ENCODE measurements at regions not wholly inside any gene's neighbourhood (a gene's known extent, or its start where the extent isn't known, plus 50 kb on each side); places are given as distances from the start of the nearest gene placed in this dataset.

DNA sequence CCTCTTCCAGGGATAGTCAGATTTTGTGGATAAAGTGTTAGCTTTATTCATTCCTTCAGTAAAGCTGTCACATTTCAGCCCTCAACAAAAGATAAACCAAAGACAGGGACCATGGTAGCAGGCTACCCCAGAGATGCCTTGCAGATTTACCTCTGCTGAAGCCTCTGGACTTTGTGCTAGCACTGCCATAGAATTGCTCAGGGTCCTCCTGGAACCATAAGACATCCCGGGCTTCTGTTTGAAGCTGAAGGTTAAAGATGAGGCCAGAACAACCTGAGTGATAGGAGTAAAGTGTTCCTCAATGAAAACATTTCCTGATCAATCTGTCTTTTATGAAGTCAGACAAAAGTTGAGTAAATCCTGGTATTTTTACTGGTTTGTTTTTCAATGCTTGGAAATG lies 57.5 kb upstream of the ARL15 start:
- DNase-seq (ENCODE audit: low spot score): no peak

DNA sequence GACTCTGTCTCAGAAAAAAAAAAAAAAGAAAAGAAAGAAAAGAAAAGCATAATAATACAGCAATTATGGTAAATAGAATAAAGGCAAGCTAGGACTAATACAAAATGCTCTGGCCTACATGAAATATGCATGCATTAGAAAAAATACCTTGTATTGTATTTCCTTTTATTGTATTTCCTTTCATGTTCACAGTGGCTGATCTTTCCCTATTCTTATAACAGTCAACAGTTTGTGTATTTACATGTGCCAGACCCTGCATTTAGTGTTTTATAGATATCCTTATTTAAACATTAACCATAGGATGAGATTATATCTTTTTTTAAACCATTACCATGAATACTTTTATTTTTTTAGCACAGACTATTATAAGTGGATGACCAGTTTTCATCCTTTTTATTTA lies 56.3 kb upstream of the ARL15 start:
- no peak for DNase-seq (ENCODE audit: low spot score)

DNA sequence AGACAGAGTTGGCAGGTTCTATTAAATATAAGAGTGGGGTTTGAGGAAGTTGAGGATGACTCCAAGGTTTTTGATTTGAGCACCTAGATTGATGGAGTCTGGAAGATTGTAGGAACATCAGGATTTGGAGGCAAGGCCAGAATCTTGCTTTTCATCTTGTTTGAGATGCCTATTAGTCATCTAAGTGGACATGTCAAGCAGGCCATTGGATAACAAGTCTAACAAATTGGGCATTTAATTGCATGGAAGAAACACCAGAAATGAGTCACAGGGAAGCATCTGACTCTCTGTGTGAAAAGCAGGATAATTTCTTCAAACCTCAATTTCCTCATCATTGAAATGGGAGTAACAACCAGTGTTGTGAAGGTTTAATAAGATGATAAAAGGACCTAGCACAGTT lies 53.3 kb upstream of the ARL15 start:
- no peak for DNase-seq (ENCODE audit: low spot score)

DNA sequence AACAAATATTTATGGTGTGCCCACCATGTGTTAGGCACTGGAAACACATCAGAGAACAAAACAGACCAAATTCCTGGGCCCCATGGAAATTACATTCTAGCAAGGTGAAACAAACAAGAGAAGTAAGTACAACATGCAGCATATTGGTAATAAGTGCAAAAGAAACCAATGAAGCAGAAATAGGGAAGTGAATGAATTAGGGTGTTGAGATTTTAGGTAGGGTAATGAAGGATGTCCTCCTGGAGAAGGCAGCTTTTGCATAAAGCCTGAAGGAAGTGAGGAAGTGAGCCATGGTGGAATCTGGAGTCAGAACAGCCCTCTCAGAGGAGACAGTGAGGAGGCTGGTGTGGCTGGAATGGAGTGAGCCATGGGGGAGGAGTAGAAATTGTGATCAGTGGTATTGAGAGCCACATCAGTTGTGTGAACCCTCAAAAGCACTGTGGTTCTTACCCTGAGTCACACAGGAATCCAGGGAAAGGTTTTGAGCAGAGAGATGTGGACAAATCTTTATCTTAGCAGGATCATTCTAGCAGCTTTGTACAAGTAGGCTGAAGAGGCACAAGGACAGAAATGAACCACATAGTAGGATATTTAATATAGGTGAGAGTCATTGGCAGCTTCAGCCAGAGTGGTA lies 52.7 kb upstream of the ARL15 start:
- no peak for DNase-seq (ENCODE audit: low spot score)

DNA sequence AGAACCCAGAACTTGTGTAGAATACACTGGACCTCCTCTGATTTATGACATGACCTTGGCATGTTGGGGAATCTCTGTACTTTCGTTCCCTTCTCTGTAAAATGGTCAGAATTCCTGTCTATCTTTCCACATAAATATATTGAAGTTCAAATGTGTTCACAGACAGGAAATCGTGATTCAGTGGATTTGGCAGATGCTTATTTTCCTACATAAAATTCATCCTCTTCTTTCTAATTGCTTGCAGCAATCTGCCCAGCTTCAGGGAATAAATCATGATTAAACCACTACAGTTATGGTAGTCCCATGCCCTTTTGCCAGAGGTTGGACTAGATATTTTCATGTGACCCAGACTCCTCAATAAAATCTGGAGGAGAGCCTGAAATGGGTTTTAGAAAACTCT lies 52.1 kb upstream of the ARL15 start:
- no peak for DNase-seq (ENCODE audit: low spot score)

DNA sequence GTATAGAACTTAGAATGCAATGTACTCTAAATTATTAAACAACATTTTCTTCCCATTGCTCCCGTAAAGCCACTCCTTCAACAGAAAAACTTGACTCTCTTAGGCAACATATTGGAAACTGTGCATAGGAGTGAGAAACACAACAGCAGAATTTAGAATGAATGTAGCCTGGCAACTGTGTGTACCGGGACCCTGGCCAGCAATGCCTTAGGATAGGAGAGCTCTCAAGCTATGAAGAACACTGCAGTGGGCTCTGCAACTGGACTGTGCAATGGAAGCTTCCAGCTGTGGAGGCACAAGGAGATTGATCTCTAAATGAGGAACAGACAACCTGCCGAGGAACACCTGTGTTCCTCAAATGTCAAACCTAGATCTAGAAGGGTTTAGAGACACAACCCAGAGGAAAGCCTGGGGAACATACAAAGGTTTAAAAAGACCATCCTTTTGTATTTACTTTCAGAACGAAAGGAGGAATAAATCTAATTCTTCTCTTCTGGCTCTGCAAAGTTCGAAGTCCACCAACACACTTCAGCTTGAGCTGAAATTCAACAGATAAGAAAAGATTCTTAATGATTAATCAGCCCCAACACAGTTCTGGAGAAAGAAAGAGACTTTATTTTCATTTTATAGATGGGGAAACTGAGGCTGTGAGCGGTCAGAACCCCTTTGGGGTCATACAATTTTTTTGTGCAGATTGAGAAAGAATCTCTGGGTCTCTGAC lies 51.5 kb upstream of the ARL15 start:
- no peak for DNase-seq (ENCODE audit: low spot score)

DNA sequence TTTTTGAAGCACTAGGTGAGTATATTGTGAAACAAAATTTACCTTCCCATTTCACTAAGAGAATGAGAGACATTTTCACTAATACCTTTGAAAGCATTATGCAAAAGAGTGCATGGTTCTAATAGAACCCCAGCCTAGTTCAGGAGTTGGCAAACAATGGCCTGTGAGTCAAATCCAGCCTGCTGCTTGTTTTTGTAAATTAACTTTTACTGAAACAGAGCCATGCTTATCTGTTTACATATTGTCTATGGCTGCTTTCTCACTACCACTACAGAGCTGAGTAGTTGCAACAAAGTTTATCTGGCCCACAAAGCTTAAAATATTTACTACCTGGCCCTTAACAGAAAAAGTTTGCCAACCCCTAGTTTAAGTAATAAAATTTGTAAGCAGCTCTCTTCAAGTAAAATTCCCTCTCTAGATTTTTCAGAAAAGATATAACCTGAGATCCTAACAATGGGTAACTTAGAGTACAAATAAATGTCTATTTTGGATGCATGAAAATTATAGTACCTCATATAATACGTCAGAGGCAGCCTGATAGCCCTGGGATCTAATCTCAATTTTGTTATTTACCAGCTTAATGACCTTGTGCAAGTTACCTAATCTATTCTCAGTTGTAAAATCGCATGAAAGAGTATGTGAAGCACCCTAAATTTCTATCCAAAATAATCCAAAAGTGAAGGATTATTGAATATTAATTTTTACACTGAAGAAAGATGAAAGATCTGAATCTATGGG lies 50.7 kb upstream of the ARL15 start:
- DNase-seq (ENCODE audit: low spot score): no peak
